IMR-90 (cell line): ENCODE measurements at regions not wholly inside any gene's neighbourhood (a gene's known extent, or its start where the extent isn't known, plus 50 kb on each side); places are given as distances from the start of the nearest gene placed in this dataset.

ENCODE experiments used
- ATAC-seq: fragments of 200-7000 bp; cut with Tn5 transposase; 2 replicates; pipeline ENCODE4 v1.9.1; 2020; ENCODE audit warnings: low read depth, mild to moderate bottlenecking, moderate library complexity
- BruUV-seq: library from RNA; stranded (reverse); fragments of 400-500 nt; replicated peaks from 2 replicates; lab custom pipeline; 2021; lab: Mats Ljungman, UMichigan
- CTCF ChIA-PET: fragments of 300-600 bp; formaldehyde crosslinking; extraction: SDS; loops from one replicate; lab custom pipeline; 2021; ENCODE audit warnings: antibody characterized with exemption; lab: Yijun Ruan, JAX
- POLR2A ChIA-PET: fragments of 300-600 bp; sonication (Branson Sonifier 250); formaldehyde crosslinking; loops from one replicate; lab custom pipeline; 2022; ENCODE audit warnings: antibody characterized with exemption; ENCODE audit not compliant: unreplicated experiment; lab: Charles Lee
- DNase-seq: peaks from one replicate; pipeline ENCODE4 v3.0.0; 2013
- H2AFZ ChIP-seq: replicated peaks from 2 replicates; pipeline ENCODE3; 2013; ENCODE audit warnings: low read length, mild to moderate bottlenecking; ENCODE audit not compliant: poor library complexity
- H2AK5ac ChIP-seq: 2 replicates; pipeline ENCODE4 v1.6.1; 2013; ENCODE audit warnings: low read depth, low read length, inconsistent platforms
- H2AK9ac ChIP-seq: replicated peaks from 2 replicates; pipeline ENCODE3; 2013; ENCODE audit warnings: mild to moderate bottlenecking, low read depth, low read length, moderate library complexity; ENCODE audit not compliant: poor library complexity
- H2BK120ac ChIP-seq: 2 replicates; pipeline ENCODE4 v1.6.1; 2013; ENCODE audit warnings: low read depth, low read length, inconsistent platforms
- H2BK15ac ChIP-seq: 3 replicates; pipeline ENCODE4 v1.6.1; 2013; ENCODE audit warnings: low read depth, low read length, inconsistent platforms
- H2BK20ac ChIP-seq: 2 replicates; pipeline ENCODE4 v1.6.1; 2013; ENCODE audit warnings: low read depth, mild to moderate bottlenecking, inconsistent platforms, low read length, moderate library complexity
- H2BK5ac ChIP-seq: 2 replicates; pipeline ENCODE4 v1.6.1; 2013; ENCODE audit warnings: mild to moderate bottlenecking, low read depth, low read length, inconsistent platforms; ENCODE audit not compliant: poor library complexity, severe bottlenecking
- H3K14ac ChIP-seq: replicated peaks from 2 replicates; pipeline ENCODE4 v1.6.1; 2013; ENCODE audit warnings: low read depth, low read length, inconsistent platforms
- H3K18ac ChIP-seq: 2 replicates; pipeline ENCODE4 v1.6.1; 2013; ENCODE audit warnings: low read depth, low read length, control low read depth
- H3K23ac ChIP-seq: 2 replicates; pipeline ENCODE4 v1.6.1; 2013; ENCODE audit warnings: low read depth, low read length, inconsistent platforms
- H3K27ac ChIP-seq: 2 replicates; pipeline ENCODE4 v1.5.1; 2013; ENCODE audit warnings: mild to moderate bottlenecking, control low read depth, low read length; ENCODE audit not compliant: insufficient read depth
- H3K27me3 ChIP-seq: 2 replicates; pipeline ENCODE4 v1.6.1; 2013; ENCODE audit warnings: low read length; ENCODE audit not compliant: control insufficient read depth, insufficient read depth
- H3K36me3 ChIP-seq: 2 replicates; pipeline ENCODE4 v1.6.1; 2013; ENCODE audit warnings: low read length, mixed read lengths; ENCODE audit not compliant: control insufficient read depth, insufficient read depth
- H3K4ac ChIP-seq: 2 replicates; pipeline ENCODE4 v1.6.1; 2013; ENCODE audit warnings: low read depth, low read length, inconsistent platforms
- H3K4me1 ChIP-seq: 2 replicates; pipeline ENCODE4 v1.6.1; 2013; ENCODE audit warnings: low read length, mixed read lengths; ENCODE audit not compliant: control insufficient read depth, insufficient read depth
- H3K4me2 ChIP-seq: 2 replicates; pipeline ENCODE4 v1.6.1; 2013; ENCODE audit warnings: low read depth, mild to moderate bottlenecking, control low read depth, low read length, moderate library complexity
- H3K4me3 ChIP-seq: 2 replicates; pipeline ENCODE4 v1.5.1; 2013; ENCODE audit warnings: low read depth, mild to moderate bottlenecking, control low read depth, low read length, moderate library complexity; ENCODE audit not compliant: insufficient read depth
- H3K56ac ChIP-seq: 2 replicates; pipeline ENCODE4 v1.6.1; 2013; ENCODE audit warnings: low read length, inconsistent platforms; ENCODE audit not compliant: insufficient read depth; ENCODE audit errors: extremely low read depth
- H3K79me1 ChIP-seq, 2 experiments: 2 replicates each; pipeline ENCODE4 v1.6.1; 2013; ENCODE audit warnings: low read length in 2 of 2, inconsistent platforms in 1 of 2, low read depth in 1 of 2
- H3K9ac ChIP-seq: 2 replicates; pipeline ENCODE4 v1.6.1; 2013; ENCODE audit warnings: low read depth, low read length, control low read depth
- H3K9me1 ChIP-seq: 2 replicates; pipeline ENCODE4 v1.6.1; 2013; ENCODE audit warnings: low read length, inconsistent platforms; ENCODE audit not compliant: insufficient read depth
- H3K9me3 ChIP-seq: 2 replicates; pipeline ENCODE4 v1.6.1; 2013; ENCODE audit warnings: low read length; ENCODE audit not compliant: control insufficient read depth, insufficient read depth
- H4K20me1 ChIP-seq: 2 replicates; pipeline ENCODE4 v1.6.1; 2013; ENCODE audit warnings: low read length, inconsistent platforms; ENCODE audit not compliant: insufficient read depth
- H4K5ac ChIP-seq: 2 replicates; pipeline ENCODE4 v1.6.1; 2013; ENCODE audit warnings: mild to moderate bottlenecking, low read depth, low read length, control low read depth
- H4K8ac ChIP-seq, 2 experiments: 2 replicates each; pipeline ENCODE4 v1.6.1; 2013; ENCODE audit warnings: low read depth in 2 of 2, low read length in 2 of 2, control low read depth in 1 of 2, inconsistent platforms in 1 of 2
- H4K91ac ChIP-seq: 2 replicates; pipeline ENCODE4 v1.6.1; 2013; ENCODE audit warnings: low read depth, low read length, inconsistent platforms; ENCODE audit not compliant: insufficient read depth
- BHLHE40 ChIP-seq: fragments of 150-350 bp; IDR thresholded peaks from 2 replicates; pipeline ENCODE4 v1.6.1; 2016; ENCODE audit warnings: mild to moderate bottlenecking, low read depth, low read length
- CEBPB ChIP-seq: IDR thresholded peaks from 2 replicates; pipeline ENCODE4 v1.6.1; 2012; ENCODE audit warnings: low read depth, low read length, improper control_type of control experiment
- CHD1 ChIP-seq: IDR thresholded peaks from 2 replicates; pipeline ENCODE4 v1.6.1; 2012; ENCODE audit warnings: low read depth, low read length, improper control_type of control experiment
- FOS ChIP-seq: fragments of 150-350 bp; IDR thresholded peaks from 2 replicates; pipeline ENCODE4 v1.6.1; 2016; ENCODE audit warnings: low read depth, low read length
- MAFK ChIP-seq: IDR thresholded peaks from 2 replicates; pipeline ENCODE4 v1.6.1; 2012; ENCODE audit warnings: low read depth, low read length, improper control_type of control experiment
- MXI1 ChIP-seq: IDR thresholded peaks from 2 replicates; pipeline ENCODE4 v1.6.1; 2012; ENCODE audit warnings: low read depth, mild to moderate bottlenecking, low read length, moderate library complexity, borderline replicate concordance
- NFE2L2 ChIP-seq: fragments of 150-350 bp; IDR thresholded peaks from 2 replicates; pipeline ENCODE4 v1.6.1; 2016; ENCODE audit warnings: low read depth, mild to moderate bottlenecking, low read length
- RCOR1 ChIP-seq: IDR thresholded peaks from 2 replicates; pipeline ENCODE4 v1.6.1; 2012; ENCODE audit warnings: mild to moderate bottlenecking, low read length, improper control_type of control experiment; ENCODE audit not compliant: insufficient replicate concordance
- WGBS, 2 experiments: methylation state at CpG; one replicate each; pipeline versions ENCODE4 v1.1.5 to v1.1.7; 2013; ENCODE audit warnings: missing lambda C conversion rate in 2 of 2; ENCODE audit not compliant: insufficient read length in 1 of 2; ENCODE audit errors: extremely low coverage in 2 of 2; 5-methylcytosine and 5-hydroxymethylcytosine counted together
- dilution Hi-C: fragments of 300-500 bp; cut with HindIII; formaldehyde crosslinking; loops from one replicate; pipeline ENCODE4 v1.14.3; 2018; ENCODE audit warnings: low sequenced_read_pairs; ENCODE audit not compliant: unreplicated experiment
- in situ Hi-C: fragments of 300-500 bp; cut with MboI; formaldehyde crosslinking; loops from 3 replicates; pipeline ENCODE4 v1.14.3; 2019; ENCODE audit warnings: low sequenced_read_pairs, inconsistent platforms, mixed read lengths
- intact Hi-C: fragments of 100-400 bp; cut with micrococcal nuclease; formaldehyde crosslinking; loops from 2 replicates; pipeline ENCODE4 v1.10.0; 2022

DNA sequence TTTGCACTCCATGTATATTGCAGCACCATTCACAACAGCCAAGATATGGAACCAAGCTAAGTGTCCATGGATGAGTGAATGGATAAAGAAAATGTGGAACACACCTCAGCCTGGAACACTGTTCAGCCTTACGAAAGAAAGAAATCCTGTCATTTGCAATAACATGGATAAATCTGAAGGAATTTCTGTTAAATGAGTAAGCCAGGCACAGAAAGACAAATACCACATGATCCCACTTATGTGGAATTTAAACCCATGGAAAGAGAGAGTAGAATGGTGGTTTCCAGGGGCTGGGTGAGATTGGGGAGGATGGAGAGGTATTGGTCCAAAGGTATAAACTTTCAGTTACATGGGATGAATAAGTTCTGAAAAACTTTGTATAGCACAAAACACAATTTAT, 228.9 kb upstream of the CD180 start:
- WGBS, 2 experiments, result no CpG with 5 or more reads among the region's 1 CpG
- Histone ChIP-seq H2AK9ac (no peak overlapping the region), H3K4me2 (no peak overlapping the region), H4K20me1 (no peaks in the 10 kb centered on the region), H3K9me1 (no peaks in the 10 kb centered on the region; the same call in 1 of the 2 replicates), H2AFZ (no peak overlapping the region), H3K4me3 (no peak overlapping the region), H3K27me3 (no peaks in the 10 kb centered on the region), H4K8ac (no peak overlapping the region), H2BK120ac (no peak overlapping the region), H2BK15ac (no peak overlapping the region), H3K36me3 (no peaks in the 10 kb centered on the region), H3K9ac (no peak overlapping the region), H3K18ac (no peak overlapping the region), H3K14ac (no peak overlapping the region), H3K9me3 (no peaks in the 10 kb centered on the region), H4K5ac (no peak overlapping the region), H3K4ac (no peak overlapping the region), H3K27ac (no peak overlapping the region), H4K91ac (no peak overlapping the region), H3K79me1 (no peaks in the 10 kb centered on the region), H2AK5ac (no peak overlapping the region), H2BK5ac (no peak overlapping the region), H3K23ac (no peak overlapping the region), H2BK20ac (no peak overlapping the region), H3K4me1 (peaks cover 4% of the 10 kb centered on the region), H3K56ac (no peak overlapping the region)
- DNase-seq, result peak; percentile 16
- in situ Hi-C loops (no loop called here), dilution Hi-C loops (no loop called here), intact Hi-C loops (no loop called here)
- ChIA-PET POLR2A (interaction anchor here (0.6 kb wide), 1 partner anchor 68 kb away, joined by 3 read pairs; no protein-coding TSS in a partner anchor), CTCF (interaction anchor here (0.6 kb wide), 1 partner anchor 607 kb away, joined by 3 read pairs; no protein-coding TSS in a partner anchor)
- ATAC-seq, result no peak
- BruUV-seq, result no TSS peak
- TF ChIP-seq FOS (no peak), RCOR1 (no peak), CEBPB (no peak), CHD1 (no peak), MAFK (no peak), MXI1 (no peak), BHLHE40 (no peak), NFE2L2 (no peak)
